ENCODE measurements at regions not wholly inside any gene's neighbourhood (a gene's known extent, or its start where the extent isn't known, plus 50 kb on each side); places are given as distances from the start of the nearest gene placed in this dataset.
A peak's percentile ranks its signal among the peaks of the same experiment; 100 is the strongest.
"Not testable (repeated sequence)": the region's sequence is repeated elsewhere in the genome, so short reads cannot be mapped to it uniquely, and the experiment has no call there.

DNA sequence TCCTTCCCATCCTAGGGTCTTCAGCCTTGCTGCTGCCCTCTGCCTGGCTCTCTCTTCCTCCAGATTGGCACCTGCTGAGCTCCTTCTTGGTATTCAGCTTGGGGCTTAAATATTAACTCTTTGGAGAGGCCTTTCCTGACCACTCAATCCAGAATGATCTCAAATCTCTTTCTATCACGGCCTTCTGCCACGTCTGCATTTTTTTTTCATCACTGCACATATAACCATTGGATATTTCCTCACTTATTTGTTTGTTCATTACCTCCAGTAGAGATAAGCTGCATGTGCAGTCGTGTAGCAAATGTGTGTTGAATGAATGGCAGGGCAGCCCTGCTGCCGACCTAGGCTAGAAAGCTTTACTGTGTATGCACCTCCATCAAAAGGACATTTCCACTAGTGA lies 51.6 kb upstream of the MPP7 start:
- no peak for DNase-seq (ENCODE audit: low read depth in 2 of 3, low spot score in 2 of 3)

DNA sequence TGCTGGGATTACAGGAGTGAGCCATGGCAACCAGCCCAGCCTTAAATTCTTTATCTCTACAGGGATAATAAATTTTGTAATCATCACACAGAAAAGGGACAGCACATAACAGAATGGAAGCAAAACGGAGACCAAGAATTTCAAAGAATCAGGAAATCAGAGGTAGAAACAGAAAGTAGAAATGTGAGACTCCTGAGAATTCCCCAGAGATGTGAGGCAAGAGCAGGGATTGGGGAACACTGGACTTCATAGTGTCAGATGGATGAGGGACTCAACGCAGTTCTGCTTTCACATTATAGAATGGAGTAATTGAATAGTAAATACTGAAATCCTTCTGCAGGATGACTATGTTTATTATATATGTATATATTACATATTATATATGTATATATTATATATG lies 52.5 kb upstream of the MPP7 start:
- DNase-seq (ENCODE audit: low read depth in 2 of 3, low spot score in 2 of 3): no peak

GRCh38 chr10:28359334-28359733 lies 56.5 kb upstream of the MPP7 start:
- DNase-seq (ENCODE audit: low read depth in 2 of 3, low spot score in 2 of 3): no peak

- no peak for DNase-seq (ENCODE audit: low read depth in 2 of 3, low spot score in 2 of 3)
Observed at GRCh38 chr10:28360175-28360574, 57.3 kb upstream of the MPP7 start.

- no peak for DNase-seq (ENCODE audit: low read depth in 2 of 3, low spot score in 2 of 3)
Observed at GRCh38 chr10:28363376-28363775, 60.5 kb upstream of the MPP7 start.

DNA sequence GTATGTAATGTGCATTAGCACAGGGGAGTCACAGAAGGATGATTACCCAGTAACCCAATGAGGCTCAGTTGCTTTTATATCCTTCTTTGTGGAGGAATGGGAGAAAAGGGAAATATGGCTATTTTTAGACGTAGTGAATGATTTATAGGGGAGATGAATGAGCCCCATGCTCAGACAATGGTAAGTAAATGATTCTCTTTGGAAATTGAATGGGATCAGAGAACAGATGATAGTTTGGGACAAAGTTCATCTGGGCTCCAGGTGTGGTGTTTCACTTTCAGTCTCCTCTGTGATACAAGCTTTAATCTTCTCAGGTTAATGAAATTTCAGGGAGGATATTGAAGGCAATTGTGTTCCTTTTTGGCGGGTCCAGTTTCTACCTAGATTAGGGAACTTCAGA lies 63.0 kb upstream of the MPP7 start:
- no peak for DNase-seq (ENCODE audit: low read depth in 2 of 3, low spot score in 2 of 3)

GRCh38 chr10:28366994-28367393 lies 64.1 kb upstream of the MPP7 start:
- DNase-seq (ENCODE audit: low read depth in 2 of 3, low spot score in 2 of 3): no peak

DNA sequence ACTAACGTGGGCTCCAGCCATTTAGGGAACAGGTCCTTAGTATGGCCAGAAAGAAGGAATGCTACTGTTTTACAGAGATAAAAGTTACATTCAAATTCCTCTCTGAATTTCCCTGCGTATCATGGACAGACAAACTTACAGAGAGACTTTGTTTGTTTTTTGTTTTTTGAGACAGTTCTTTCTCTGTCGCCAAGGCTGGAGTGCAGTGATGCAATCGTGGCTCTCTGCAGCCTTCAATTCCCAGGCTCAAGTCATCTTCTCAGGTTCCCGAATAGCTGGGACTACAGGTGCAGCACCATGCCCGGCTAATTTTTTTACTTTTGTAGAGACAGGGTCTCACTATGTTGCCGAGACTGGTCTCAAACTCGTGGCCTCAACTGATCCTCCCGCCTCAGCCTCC lies 64.5 kb upstream of the MPP7 start:
- DNase-seq (ENCODE audit: low read depth in 2 of 3, low spot score in 2 of 3): no peak

GRCh38 chr10:28367929-28368484 lies 65.1 kb upstream of the MPP7 start:
- peak in 2 of 3 experiments; percentile 8 to 29 for DNase-seq (ENCODE audit: low read depth in 2 of 3, low spot score in 2 of 3)

- DNase-seq (ENCODE audit: low read depth in 2 of 3, low spot score in 2 of 3): no peak
Observed at GRCh38 chr10:28370107-28370835, 67.4 kb upstream of the MPP7 start.

GRCh38 chr10:28371638-28372037 lies 68.8 kb upstream of the MPP7 start:
- DNase-seq (ENCODE audit: low read depth in 2 of 3, low spot score in 2 of 3): not testable (repeated sequence)

DNA sequence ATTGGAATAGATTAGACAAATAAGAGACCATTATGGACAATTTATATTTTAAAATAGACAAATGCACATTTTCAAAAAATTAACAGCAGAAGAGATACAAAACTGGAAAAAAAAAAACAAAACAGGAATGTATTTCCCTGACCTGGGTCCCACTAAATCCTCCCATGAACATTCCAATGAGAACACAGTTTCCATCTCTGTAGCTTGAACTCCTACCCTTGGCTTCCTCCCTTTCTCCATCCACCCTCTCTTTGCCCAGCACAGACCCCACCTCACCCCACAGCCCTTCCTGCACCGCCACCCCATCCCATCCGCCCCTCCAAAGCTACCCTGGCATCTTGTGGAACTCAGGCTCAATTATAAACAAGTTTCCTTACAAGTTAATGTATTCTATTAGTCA lies 71.2 kb upstream of the MPP7 start:
- DNase-seq (ENCODE audit: low read depth in 2 of 3, low spot score in 2 of 3): no peak

DNA sequence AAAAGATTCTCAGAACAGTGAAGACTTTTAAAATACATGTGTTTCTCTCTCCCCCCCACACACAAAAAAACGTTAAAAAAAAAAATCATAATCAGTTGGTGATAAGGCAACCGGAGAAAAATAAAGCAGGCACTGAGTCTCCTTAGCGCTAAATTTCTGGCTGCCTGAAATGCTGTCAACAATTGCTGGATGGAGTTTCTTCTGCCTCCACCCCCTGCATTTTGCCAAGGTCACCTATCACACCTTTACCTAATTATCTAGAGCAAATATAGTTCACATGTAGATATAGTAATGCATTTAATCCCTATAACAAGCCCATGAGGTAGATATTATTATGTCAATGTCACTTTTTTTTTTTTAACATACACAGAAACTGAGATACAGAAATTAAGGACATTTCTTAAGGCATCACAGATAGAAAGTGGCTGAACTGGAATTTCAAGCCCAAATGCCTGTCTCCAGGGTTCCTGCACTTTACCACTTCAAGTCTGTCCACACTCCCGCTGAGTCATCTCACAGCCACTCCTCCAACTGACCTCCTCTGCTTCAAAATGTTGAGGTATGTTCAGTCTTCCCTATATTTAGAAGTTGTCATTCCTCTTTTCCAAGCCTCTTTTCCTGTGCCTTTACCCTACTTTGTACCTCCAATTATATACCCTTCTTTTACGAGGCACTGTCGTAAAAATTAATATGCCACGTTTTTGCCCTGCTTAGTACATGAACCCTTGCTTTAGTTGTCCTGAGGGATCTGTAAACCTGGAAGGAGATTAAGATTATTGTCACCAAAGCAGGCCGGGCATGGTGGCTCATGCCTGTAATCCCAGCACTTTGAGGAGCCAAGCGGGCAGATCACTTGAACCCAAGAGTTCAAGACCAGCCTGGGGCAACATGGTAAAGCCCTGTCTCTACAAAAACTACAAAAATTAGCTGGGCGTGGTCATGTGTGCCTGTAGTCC lies 72.8 kb upstream of the MPP7 start:
- DNase-seq (ENCODE audit: low read depth in 2 of 3, low spot score in 2 of 3): no peak

DNA sequence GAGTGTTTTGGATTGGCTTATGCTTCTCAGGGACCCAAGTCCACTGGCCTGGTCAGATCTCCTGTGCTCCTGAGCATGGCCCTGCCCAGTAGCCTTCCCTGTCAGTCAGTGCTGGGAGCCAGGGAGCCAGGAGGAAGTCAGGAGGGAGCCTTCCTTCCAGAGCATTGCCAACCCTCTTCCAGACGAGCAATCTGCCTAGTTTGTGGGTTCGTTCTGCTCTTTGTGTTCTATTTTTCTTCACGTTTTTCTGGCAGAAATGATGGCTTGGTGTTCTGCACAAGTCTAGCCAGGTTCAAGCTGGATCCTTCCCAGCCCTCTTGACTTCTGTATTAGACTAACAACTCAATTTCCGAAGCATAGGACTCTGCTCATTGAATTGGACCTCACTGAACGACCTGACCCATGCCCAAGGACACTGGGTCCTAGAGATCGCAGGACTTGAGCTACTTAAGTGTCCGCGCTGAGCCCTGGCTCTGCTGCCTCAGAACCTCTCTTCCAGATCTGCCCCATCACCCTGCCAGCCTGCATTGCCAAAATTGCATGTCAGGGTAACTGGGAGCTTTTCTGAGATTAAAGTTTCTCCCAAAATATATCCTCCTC lies 76.2 kb upstream of the MPP7 start:
- DNase-seq (ENCODE audit: low read depth in 2 of 3, low spot score in 2 of 3): no peak

DNA sequence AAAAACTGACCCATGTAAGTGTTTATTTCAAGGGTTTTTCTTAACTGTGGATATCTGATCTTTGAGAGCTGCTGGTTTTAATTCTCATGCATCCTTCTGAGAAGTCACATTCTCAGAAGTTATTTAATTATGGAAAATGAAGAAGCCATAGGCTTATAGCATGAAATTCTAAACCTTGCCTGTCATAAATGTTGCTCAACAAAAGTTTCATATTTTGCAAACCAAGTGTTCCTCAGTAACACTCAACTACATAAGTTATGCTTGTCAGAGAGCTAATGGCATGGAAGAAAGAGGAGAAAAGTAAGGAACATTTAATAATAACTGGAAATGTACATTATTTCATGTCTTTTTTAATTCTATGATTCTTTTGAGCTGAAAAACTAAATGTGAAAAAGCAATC lies 78.6 kb upstream of the MPP7 start:
- DNase-seq (ENCODE audit: low read depth in 2 of 3, low spot score in 2 of 3): no peak

- peak; percentile 51 to 80 (median 58) for DNase-seq (ENCODE audit: low read depth in 2 of 3, low spot score in 2 of 3)
Observed at GRCh38 chr10:28381903-28382347, 79.1 kb upstream of the MPP7 start.

DNA sequence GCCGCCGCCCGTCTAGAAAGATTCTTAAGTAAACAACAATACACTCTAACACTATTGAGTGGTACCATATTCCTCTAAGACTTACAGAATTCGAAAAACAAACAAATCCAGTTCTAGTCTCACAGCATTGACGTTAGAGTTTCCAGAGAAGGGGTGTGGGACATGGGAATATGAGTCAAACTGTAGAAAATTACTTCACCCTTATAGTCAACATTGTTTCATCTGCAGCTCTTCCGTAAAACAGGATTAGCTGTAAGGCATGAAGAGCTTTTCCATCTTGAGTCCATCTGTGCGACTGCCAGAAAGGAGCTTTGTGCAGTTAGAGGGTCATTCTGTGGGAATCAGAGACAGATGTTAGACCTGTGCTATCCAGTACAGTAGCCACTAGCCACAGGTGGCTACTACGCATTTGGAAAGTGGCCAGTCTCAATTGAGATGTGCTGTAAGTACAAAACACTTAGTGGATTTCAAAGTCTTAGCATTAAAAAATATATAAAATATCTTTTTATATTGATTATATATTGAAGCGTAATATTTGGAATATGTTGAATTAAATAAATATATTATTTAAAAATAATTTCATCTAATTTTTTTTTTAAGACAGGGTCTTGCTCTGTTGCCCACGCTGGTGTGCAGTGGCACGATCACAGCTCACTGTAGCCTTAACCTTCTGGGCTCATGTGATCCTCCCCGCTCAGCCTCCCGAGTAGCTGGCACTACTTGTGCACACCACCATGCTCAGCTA lies 79.8 kb upstream of the MPP7 start:
- DNase-seq (ENCODE audit: low read depth in 2 of 3, low spot score in 2 of 3): no peak

DNA sequence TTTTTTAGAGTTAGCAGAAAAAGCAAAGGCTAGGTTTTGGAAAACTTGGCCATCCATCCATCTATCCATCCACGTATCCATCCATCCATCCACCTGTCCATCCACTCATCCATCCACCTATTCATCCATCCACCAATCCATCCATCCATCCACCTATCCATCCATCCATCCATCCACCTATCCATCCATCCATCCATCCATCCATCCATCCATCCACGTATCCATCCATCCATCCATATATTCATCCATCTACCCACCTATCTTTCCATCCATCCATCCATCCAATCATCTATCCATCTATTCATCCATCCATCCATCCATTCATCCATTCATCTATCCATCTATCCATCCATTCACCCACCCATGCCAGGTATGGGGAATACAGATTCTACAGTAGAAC lies 81.7 kb upstream of the MPP7 start:
- no peak for DNase-seq (ENCODE audit: low read depth in 2 of 3, low spot score in 2 of 3)

- DNase-seq (ENCODE audit: low read depth in 2 of 3, low spot score in 2 of 3): no peak
Observed at GRCh38 chr10:28385748-28386502, 83.1 kb upstream of the MPP7 start.

DNA sequence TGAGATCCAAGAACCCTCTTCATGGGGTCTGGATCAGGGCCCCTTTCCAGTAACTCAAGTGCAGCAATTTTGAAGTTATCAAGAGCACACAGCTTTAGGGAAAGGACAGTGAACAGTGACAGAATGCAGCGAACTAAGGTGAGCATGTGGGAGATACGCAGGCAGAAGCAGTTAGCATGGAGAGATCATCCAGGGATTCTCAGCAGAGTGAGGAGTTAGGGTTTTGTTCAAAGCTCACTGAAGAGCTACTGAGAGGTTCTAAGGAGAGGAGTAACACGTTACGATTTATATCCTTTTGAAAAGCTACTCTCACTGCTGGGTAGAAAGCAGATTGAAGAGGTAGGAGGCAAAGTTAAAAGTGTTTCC lies 83.6 kb upstream of the MPP7 start:
- no peak for DNase-seq (ENCODE audit: low read depth in 2 of 3, low spot score in 2 of 3)

All from activated CD8-positive, alpha-beta memory T cell treated with anti-CD3 and anti-CD28 coated beads for 48 hours (primary cell).